Head of caudate nucleus (tissue), 42 donors: ENCODE measurements at regions not wholly inside any gene's neighbourhood (a gene's known extent, or its start where the extent isn't known, plus 50 kb on each side); places are given as distances from the start of the nearest gene placed in this dataset.

Experiments used
- DNase-seq, 42 donors: peaks; one replicate each; pipeline versions ENCODE4 v3.0.0 to v3.0.0-alpha.2; 2020 to 2021; ENCODE audit warnings: mixed read lengths in 7 of 42
- intact Hi-C: fragments of 100-400 bp; cut with DNase I; formaldehyde crosslinking; loops from one replicate; pipeline ENCODE4 v1.15.0; 2022

GRCh38 chr4:8775751-8776355, 95.8 kb downstream of the HMX1 start:
- intact Hi-C loops, result no loop called here
- no peak for DNase-seq

- intact Hi-C loops, result no loop called here
- no peak for DNase-seq
These were observed 96.5 kb downstream of the HMX1 start for GRCh38 chr4:8775121-8775520.

- DNase-seq, result peak in 3 of 42 donors; percentile 0 to 5 (median 2)
- intact Hi-C loops, result no loop called here
These were observed 97.6 kb downstream of the HMX1 start for GRCh38 chr4:8774071-8774470.

- DNase-seq, result peak in 2 of 42 donors; percentile 1 to 3
- intact Hi-C loops, result no loop called here
These were observed 98.3 kb downstream of the HMX1 start for GRCh38 chr4:8773124-8773931.

- intact Hi-C loops, result no loop called here
- peak in 1 of 42 donors; percentile 2 for DNase-seq
These were observed 99.0 kb downstream of the HMX1 start for GRCh38 chr4:8772499-8773123.

- intact Hi-C loops, result no loop called here
- peak in 1 of 42 donors; percentile 2 for DNase-seq
These were observed 100.0 kb downstream of the HMX1 start for GRCh38 chr4:8771666-8772065.

- DNase-seq, result no peak
- intact Hi-C loops, result no loop called here
These were observed 100.4 kb downstream of the HMX1 start for GRCh38 chr4:8771258-8771590.

GRCh38 chr4:8770518-8771257, 101.0 kb downstream of the HMX1 start:
- intact Hi-C loops, result no loop called here
- peak in 1 of 42 donors; percentile 1 for DNase-seq

- peak in 1 of 42 donors; percentile 2 for DNase-seq
These were observed 101.8 kb downstream of the HMX1 start for GRCh38 chr4:8769645-8770517.

GRCh38 chr4:8768357-8768999, 103.2 kb downstream of the HMX1 start:
- no peak for DNase-seq
- intact Hi-C loops, result no loop called here

More at GRCh38 chr4:8769645-8770517, 101.8 kb downstream of the HMX1 start:
- intact Hi-C loops, result no loop called here

GRCh38 chr4:8766610-8767009, 105.0 kb downstream of the HMX1 start:
- DNase-seq, result peak in 1 of 42 donors; percentile 2
- intact Hi-C loops, result no loop called here

- intact Hi-C loops, result no loop called here
- peak in 5 of 42 donors; percentile 3 to 37 (median 6) for DNase-seq
These were observed 105.7 kb downstream of the HMX1 start for GRCh38 chr4:8765631-8766590.

GRCh38 chr4:8765084-8765483, 106.6 kb downstream of the HMX1 start:
- intact Hi-C loops, result no loop called here

GRCh38 chr4:8763966-8764901, 107.4 kb downstream of the HMX1 start:
- intact Hi-C loops, result no loop called here
- DNase-seq, result peak in 4 of 42 donors; percentile 2 to 13 (median 3)

More at GRCh38 chr4:8765084-8765483, 106.6 kb downstream of the HMX1 start:
- DNase-seq, result peak in 1 of 42 donors; percentile 4

- intact Hi-C loops, result no loop called here
- DNase-seq, result peak in 3 of 42 donors; percentile 1 to 27 (median 3)
These were observed 108.5 kb downstream of the HMX1 start for GRCh38 chr4:8762951-8763735.
